ENCODE measurements at regions not wholly inside any gene's neighbourhood (a gene's known extent, or its start where the extent isn't known, plus 50 kb on each side); places are given as distances from the start of the nearest gene placed in this dataset.
"Not testable (repeated sequence)": the region's sequence is repeated elsewhere in the genome, so short reads cannot be mapped to it uniquely, and the experiment has no call there.

DNA sequence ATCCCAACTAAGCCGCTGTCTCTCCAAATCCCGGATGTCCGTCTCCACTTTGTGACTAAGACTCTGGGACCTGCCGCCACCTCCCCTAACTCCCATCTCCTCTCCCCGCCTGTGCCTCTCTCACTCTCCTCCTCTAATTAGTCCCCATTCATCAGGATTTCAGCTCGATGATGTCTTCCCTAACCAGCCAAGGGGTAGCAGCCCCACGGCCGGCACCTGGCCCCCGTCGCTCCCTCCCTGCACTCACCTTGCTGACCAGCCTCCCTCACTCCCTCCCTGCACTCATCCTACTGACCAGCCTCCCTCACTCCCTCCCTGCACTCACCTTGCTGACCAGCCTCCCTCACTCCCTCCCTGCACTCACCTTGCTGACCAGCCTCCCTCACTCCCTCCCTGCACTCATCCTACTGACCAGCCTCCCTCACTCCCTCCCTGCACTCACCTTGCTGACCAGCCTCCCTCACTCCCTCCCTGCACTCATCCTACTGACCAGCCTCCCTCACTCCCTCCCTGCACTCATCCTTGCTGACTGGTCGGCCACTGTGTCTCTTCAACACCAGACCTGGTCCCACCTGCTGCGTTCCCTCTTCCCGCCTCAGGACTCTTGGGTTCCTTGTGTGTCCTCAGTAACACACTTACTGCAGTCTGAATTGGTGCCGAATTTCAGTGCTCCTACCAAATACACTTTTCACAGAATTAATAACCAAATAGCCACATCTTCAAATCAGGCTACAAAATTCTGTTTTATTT, 179.3 kb upstream of the SALL3 start:
- not testable (repeated sequence) for DNase-seq (ENCODE audit: low spot score)

DNA sequence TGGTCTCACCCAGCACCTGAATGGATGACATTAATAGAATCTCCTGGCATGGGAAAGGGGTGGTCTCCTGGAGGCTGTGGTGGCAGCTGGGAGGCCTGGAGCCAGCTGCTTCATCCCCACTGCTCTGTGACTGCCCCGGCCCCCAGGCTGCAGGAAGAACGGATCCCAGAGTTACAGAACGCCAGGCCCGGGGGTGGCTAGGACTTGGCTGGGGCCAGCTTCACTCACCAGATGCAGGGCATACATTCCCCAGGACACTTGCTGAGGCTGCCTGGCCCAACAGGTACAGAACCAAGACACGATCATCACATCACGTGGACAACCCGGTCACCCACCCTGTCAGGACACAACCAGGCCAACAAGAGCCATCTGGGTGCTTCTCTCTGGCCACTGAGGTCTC, 178.6 kb upstream of the SALL3 start:
- DNase-seq (ENCODE audit: low spot score) = no peak

DNA sequence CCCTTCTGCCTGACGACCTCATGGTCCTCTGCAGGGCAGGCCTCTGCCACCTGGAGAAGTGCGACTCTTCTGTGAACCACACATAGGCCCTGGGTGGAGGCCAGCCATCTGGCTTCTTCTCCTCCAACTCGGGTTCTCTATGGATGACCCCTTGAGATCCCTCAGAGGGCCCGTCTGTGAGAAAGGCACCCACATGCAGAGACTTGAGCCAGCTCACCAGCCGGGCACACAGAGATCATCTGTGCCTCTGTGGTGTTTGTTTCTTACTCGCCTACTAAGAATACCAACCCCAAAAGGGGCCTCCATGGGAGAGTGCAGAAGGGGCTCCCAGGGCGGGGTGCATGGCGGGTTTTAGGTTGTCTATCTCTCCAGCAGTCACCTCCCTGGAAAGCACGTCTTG, 176.5 kb upstream of the SALL3 start:
- DNase-seq (ENCODE audit: low spot score) = no peak

DNA sequence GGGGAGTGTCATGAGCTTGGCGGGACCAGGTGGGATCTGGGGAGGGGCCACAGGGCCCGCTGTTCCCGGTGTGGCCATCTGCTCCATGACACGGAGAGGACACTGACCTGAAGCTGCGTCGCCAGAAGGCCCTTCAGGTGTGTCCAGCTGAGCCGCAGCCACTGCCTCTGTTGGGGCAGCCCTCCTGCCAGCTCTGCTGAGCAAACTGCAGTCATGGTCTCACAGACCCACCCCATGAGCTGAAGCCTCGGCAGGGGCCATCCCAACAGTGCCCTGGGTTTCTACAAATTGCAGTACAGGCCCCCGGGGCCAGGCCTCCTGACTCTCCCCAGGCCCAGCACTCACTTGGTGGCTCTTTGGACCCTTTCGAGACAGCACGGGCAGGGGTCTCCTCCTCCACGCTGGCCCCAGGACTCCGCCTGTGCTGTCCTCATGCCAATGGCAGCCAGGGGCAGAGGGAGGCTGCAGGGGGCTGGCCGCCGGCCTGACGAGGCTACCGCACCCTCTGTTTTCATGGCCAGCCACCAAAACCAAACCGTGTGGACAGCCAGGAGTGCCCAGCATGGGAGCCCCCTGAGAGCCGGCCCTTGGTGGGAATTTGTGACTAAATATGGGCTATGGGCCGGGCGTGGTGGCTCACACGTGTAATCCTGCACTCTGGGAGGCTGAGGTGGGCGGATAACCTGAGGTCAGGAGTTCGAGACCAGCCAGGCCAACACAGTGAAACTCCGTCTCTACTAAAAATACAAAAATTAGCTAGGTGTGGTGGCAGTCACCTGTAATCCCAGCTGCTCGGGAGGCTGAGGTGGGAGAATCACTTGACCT, 175.2 kb upstream of the SALL3 start:
- no peak for DNase-seq (ENCODE audit: low spot score)

DNA sequence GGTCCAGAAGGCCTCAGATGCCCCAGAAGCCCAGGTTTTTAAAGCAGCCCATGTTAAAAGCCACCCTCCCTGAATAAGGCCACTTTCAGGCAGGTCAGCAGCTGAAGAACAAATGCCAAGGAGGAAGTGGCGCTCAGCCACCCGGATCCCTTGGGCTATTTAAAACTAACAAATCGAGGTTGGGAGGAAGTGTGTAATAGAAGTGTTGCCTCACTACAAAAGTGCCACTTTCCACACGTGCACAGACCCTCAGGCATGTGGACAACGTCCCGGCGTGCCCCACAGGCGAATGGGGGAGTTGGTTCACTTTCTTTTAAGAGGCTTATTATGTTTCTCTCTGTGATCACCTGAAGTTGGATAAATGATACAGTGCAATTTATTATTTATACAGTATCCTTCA, 173.8 kb upstream of the SALL3 start:
- no peak for DNase-seq (ENCODE audit: low spot score)

DNA sequence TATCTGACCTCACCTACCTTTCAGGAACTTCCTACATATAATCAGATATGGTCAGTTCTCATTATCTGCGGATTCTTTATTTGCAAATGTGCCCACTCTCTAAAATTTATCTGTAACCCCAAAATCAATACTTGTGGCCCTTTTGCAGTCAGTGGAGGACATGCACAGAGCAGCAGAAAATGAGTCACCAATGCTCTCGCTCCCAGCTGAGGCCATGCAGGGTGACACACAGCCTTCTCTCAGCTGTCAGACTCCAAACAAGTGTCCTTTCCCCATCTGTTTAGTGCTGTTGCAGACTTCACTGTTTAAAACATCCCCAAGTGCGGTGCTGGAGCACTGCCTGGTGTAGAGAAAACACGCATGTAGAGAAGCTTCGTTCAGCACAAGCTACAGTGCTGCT, 171.9 kb upstream of the SALL3 start:
- DNase-seq (ENCODE audit: low spot score) = no peak

DNA sequence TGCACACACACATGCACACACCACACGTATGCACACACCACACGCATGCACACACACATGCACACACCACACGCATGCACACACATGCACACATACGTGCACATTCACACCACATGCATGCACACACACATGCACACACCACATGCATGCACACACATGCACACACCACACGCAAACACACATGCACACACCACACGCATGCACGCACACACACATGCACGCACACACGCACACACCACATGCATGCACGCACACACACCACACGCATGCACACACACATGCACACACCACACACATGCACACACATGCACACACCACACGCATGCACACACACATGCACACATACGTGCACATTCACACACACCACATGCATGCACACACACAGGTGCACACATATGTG, 169.8 kb upstream of the SALL3 start:
- no peak for DNase-seq (ENCODE audit: low spot score)

DNA sequence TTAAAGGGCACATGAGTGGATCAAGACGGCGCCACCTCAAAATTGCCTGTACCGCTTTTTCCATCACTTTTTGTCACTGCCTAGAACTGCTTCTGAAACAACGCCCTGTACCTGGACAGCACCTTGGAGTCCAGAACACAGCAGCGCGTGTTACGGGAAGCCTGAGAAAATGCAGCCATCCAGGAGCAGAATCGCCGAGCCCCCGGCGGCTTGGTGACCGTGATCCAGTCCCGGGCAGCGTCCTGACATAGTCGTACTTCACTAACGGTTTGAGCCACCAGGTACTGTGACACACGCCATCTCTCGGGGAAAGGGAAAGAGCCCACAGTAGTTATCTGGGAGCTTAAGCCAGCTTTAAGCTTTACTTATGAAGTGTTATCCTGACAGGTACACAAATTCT, 168.9 kb upstream of the SALL3 start:
- DNase-seq (ENCODE audit: low spot score) = no peak

DNA sequence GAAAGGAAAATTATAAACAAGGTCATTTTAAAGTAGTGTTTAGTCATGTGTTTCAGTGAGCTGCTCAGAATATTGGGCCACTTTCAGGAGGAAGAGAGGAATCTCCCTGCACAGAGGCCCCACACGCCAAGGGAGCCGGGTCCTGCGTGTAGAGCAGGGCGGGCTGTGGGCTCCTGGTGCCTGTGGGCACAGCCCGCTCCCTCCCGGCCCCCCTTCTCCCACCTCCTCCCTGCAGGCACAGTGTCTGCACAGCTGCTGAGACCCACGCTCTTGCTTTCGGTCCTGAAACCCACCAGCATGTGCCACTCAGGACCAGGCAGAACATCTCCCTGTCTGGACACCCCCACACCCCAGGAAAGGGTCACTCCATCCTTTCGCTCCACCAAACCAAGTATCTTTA, 167.6 kb upstream of the SALL3 start:
- DNase-seq (ENCODE audit: low spot score) = no peak

DNA sequence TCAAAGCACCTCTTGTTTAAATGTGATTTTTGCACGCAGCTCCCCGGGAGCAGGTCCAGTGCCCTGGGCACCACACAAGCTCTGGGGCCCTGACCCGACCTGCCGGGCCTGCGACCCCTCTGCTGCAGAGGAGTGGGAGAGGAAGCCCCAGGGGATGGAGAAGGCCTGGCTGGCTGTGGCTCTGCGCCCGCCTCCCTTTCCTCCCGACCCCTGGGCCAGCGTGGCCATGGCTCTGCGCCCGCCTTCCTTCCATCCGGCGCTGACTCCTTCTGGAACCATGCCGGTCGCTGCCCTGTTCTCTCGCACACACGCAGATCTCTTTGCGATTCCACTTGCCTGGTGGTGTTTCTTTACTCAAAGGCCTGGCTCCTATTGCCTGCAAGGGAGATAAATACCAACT, 166.5 kb upstream of the SALL3 start:
- no peak for DNase-seq (ENCODE audit: low spot score)

DNA sequence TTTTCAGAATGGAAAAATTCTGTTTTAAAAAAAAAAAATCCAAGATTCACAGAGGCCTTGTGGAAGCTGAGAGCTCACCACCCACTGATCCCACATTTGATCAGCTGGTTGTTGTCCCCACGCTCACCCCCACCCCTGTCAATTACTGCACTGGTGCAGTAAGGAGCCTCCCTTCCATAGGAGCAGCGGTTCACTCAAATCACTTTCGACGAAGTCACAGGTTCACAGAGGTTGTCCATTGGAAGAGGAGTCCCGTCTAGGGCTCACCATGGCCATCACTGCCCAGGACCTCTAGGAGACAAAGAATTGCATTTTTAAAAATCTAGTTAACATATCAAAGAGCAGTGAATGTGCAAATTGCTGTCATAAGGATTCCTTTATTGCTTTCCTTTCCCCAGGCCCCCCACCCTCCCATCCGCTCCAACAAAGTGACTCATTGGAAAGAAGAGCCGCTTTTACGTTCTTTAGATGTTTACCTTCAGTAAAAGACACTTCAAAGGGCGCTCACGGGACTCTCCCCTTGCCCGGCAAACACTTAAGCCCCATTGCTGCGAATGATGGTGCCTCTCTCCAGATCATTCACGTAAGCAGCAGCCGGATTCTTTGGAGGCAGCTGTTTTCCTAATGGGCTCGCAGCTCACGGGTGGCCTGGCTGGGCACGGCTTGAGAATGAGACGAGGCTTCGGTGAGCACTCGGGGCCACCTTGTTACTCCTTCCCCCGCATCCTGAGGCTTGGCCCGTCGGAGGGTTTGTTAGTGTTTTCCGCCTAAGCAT, 165.5 kb upstream of the SALL3 start:
- DNase-seq (ENCODE audit: low spot score) = no peak

DNA sequence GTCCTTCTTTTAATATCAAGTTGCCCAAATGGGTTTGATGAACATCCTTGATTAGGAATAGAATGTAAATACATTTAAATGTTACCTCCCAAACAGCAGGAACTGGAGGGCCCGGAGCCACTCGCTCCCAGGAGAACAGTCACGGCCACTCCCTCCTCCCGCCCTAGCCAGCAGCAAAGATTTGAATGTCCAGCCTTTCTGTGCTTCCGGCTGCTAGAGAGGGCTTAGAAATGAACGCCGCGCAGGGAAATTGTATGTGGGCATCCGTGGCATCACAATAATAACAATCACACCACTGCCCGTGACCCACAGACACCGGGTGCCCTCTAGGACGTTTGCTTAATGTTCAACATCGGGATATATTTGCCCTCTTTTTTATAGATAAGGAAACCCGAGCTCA, 164.9 kb upstream of the SALL3 start:
- DNase-seq (ENCODE audit: low spot score) = no peak

DNA sequence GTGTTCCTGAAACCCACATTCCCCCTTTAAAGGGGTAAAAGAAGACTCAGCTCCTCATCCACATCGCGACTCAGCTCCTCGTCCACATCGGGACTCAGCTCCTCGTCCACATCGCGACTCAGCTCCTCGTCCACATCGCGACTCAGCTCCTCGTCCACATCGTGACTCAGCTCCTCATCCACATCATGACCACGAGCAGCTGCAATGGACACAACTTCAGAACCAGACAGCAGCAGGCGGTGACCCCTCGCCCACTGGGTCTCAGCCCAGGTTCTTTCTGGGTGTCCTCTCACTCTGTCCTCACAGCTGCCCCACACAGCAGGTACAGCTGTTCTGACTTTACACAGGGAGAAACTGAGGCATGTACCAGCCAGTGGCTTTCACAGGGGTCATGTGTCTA, 163.5 kb upstream of the SALL3 start:
- DNase-seq (ENCODE audit: low spot score) = no peak

DNA sequence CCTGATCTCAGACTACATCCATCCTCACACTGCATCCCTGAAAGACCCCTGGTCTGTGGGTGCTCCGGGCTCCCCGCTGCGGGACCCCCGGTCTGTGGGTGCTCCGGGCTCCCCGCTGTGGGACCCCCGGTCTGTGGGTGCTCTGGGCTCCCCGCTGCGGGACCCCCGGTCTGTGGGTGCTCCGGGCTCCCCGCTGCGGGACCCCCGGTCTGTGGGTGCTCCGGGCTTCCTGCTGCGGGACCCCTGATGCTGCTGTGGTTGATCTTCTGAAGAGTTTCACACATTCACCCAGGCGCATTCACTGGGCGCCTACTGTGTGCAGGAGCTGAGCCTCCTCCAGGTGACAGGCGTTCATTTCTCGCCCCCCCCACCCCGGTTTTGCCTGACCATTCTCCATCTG, 162.7 kb upstream of the SALL3 start:
- DNase-seq (ENCODE audit: low spot score) = no peak

DNA sequence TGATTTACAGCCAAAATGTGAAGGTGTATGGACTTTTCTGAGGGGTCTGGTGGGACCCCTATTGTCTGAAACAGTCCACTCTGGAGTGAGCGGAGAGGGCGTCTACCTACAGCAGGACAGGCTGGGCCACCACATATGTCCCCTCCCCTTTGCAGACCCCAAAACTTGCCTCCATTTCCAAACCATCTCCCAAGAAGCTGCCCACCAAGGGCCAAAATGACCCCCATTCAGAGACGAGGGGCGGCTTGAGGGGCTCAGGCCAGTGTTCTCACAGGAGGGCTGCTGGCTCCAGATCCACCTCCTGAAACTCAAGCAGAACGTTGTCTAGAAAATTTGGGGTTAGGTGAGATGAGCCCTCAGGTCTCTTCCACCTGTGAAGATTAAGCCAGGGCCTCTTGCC, 161.1 kb upstream of the SALL3 start:
- DNase-seq (ENCODE audit: low spot score) = no peak

DNA sequence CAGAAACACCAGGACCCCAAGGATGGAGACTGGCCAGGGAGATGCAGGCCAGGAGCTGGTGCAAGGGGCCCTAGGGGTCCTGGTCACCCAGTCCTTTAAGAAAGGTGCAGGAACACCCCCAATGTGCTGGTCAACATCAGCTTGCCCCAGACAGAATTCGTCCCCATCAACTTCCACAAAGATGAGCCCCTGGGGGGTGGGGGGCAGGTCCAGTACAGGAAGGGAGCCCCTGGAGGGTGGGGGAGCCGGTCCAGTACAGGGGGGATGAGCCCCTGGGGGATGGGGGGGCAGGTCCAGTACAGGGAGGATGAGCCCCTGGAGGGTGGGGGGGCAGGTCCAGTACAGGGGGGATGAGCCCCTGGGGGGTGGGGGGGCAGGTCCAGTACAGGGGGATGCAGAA, 160.7 kb upstream of the SALL3 start:
- DNase-seq (ENCODE audit: low spot score) = no peak

DNA sequence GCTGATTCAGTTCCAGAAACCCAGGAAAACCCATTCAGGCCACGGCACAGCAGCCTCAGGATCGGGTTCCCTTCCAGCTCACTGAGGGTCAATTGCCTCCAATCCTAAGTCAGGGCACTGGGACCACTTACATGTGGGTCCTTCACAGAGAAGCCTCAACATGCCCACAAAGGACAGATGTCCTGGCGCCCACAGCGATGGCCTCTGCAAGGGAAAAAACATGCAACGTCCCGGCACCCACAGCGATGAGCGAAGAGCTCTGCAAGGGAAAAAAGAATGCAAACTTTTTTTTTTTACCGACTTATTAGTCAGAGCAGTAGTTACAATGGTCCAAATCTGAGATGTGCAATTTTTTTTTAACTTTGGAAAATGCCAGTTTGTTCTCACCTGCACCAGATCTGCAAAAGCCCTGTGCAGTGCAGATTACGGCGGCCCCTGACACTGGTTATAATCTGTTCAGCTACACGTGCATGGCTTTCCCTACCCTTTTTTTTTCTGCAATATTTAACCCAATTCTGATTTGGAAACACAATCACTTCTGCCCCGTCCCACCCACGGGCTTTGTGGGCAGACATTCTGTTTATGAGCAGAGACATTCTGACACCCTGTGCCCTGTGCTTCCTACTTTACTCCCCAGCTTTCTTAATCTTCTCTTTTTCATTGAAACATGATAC, 159.3 kb upstream of the SALL3 start:
- DNase-seq (ENCODE audit: low spot score) = no peak

DNA sequence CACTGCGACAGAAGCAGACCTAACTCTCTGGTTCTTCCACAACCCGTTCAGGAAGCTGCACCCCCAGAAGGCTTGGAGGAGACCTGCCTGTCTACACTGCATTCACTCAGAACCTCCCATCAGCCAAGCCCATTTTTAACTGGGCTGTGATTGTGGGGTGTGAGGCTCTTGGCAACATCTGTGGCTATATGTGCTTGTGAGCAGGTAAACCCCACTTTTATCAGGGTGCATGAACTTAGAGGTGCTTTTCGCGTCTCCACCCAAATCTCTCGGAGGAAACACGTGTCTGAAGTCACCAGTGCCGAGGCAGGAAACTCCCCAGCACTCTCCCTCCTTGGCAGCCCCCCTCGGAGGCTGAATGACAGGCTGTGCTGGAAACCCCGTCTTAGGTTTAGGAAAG, 158.2 kb upstream of the SALL3 start:
- no peak for DNase-seq (ENCODE audit: low spot score)

DNA sequence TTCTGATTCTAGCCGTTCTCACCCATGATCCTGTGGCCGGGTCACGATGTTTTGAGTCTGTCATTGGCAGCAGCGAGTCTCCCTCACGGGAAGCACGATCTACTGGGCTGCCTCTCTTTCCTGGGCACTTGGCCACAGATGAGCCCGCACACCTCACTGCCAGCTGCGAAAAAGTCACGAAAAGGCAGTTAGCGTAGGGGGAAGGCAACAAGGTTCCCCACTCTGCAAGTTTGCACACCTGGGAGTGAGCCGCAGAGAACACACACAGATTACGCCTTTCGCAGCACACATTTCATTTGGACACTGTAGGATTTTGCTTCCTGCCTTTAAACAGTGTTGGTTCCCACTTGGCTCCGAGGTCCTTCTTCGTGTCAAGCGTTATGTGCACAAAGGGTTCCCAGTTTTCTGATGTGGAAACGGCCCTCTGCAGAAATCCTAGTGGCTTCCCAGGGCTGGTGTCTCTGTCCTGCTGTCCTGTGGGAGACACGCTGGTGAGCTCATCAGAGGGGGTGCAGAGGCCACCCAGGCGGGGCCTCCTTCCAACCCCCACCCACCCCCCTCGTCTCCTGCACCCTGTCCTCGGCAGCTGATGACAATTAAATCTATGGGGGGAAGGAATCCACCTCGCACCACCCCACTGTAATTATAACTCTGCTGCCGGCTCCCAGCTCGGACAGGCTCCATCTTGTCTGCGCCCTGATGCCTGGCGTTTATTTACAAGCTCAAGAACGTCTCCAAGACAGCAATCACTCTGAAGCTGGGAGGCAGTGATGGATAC, 157.3 kb upstream of the SALL3 start:
- no peak for DNase-seq (ENCODE audit: low spot score)

DNA sequence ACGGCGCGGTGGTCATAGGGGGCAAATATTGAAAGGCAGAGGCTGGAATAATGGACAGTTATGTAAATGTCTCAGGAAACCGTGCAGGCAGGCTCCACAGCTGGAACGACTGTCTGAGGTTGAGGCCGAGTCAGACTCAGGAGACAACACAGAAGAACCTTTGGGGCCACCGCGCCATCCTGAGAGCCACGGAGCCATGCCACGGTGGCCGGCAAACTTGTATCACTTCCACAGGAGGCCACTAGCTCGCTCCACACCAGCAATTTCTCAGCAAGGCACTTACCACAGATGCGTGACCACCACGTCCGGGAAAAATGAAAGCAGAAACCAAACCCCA, 156.7 kb upstream of the SALL3 start:
- no peak for DNase-seq (ENCODE audit: low spot score)

DNA sequence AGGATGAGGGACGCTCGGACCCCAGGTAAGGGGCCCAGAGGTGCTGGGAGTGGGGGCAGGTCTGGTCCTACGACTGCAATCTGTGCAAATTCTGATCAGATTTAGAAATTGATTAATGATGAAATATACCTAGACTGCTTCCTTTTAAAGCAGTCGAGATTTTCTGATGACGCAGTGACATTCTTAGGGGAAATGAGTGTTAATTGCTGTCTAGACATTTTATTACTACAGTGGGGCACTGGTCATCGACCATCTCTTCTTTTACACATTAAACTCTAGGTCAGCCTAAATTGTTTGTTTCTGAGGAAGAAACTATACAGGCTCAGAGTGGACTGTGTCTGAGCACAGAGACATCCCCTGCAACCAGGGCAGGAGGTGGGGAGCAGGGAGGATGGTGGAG, 154.4 kb upstream of the SALL3 start:
- DNase-seq (ENCODE audit: low spot score) = no peak

Measured in umbilical cord (tissue), 1 donor.